SK-N-SH treated with all-trans-retinoic acid at 6 μM for 48 hours (cell line): ENCODE measurements at regions not wholly inside any gene's neighbourhood (a gene's known extent, or its start where the extent isn't known, plus 50 kb on each side); places are given as distances from the start of the nearest gene placed in this dataset.

Experiments
- BACH2 ChIP-seq: fragments of 250-450 bp; sonication (Bioruptor Pico); IDR thresholded peaks from 2 replicates; pipeline ENCODE4 v1.9.0; 2021; ENCODE audit warnings: mild to moderate bottlenecking, borderline replicate concordance
- CREB5 ChIP-seq: fragments of 250-450 bp; sonication (Bioruptor Pico); IDR thresholded peaks from 2 replicates; pipeline ENCODE4 v1.5.1; 2020; ENCODE audit warnings: low read depth, mild to moderate bottlenecking, moderate library complexity
- ESRRG ChIP-seq: fragments of 250-450 bp; sonication (Bioruptor Pico); IDR thresholded peaks from 2 replicates; pipeline ENCODE4 v1.6.1; 2021; ENCODE audit warnings: mild to moderate bottlenecking
- OSR1 ChIP-seq: fragments of 250-450 bp; sonication (Bioruptor Pico); IDR thresholded peaks from 2 replicates; pipeline ENCODE4 v1.8.0; 2022; ENCODE audit warnings: moderate library complexity, mild to moderate bottlenecking, inconsistent platforms
- PATZ1 ChIP-seq: fragments of 250-450 bp; sonication (Bioruptor Pico); IDR thresholded peaks from 2 replicates; pipeline ENCODE4 v1.8.0; 2020; ENCODE audit warnings: mild to moderate bottlenecking, moderate library complexity, borderline replicate concordance
- RARB ChIP-seq: fragments of 250-450 bp; sonication (Bioruptor Pico); IDR thresholded peaks from 2 replicates; pipeline ENCODE4 v1.8.0; 2021; ENCODE audit warnings: mild to moderate bottlenecking, moderate library complexity
- SNAI2 ChIP-seq: fragments of 250-450 bp; sonication (Bioruptor Pico); IDR thresholded peaks from 2 replicates; pipeline ENCODE4 v1.5.0; 2020; ENCODE audit warnings: mild to moderate bottlenecking, moderate library complexity
- ZFP3 ChIP-seq: fragments of 250-450 bp; sonication (Bioruptor Pico); IDR thresholded peaks from 2 replicates; pipeline ENCODE4 v1.5.0; 2020; ENCODE audit warnings: mild to moderate bottlenecking, moderate library complexity

- no peak for TF ChIP-seq PATZ1 (CRISPR knock-in tag)
- TF ChIP-seq OSR1 (CRISPR knock-in tag): no peak
- TF ChIP-seq ESRRG (CRISPR knock-in tag): no peak
- TF ChIP-seq CREB5 (CRISPR knock-in tag): no peak
- no peak for TF ChIP-seq ZFP3 (CRISPR knock-in tag)
- no peak for TF ChIP-seq BACH2 (CRISPR knock-in tag)
- no peak for TF ChIP-seq SNAI2 (CRISPR knock-in tag)
- no peak for TF ChIP-seq RARB (CRISPR knock-in tag)
Observed at GRCh38 chr17:77750427-77751043, 208.0 kb upstream of the TNRC6C start.
